Left kidney (tissue), 1 donor: ENCODE measurements at regions not wholly inside any gene's neighbourhood (a gene's known extent, or its start where the extent isn't known, plus 50 kb on each side); places are given as distances from the start of the nearest gene placed in this dataset.

ENCODE experiments used
- DNase-seq: peaks from one replicate; pipeline ENCODE4 v3.0.0-alpha.2; 2013

DNA sequence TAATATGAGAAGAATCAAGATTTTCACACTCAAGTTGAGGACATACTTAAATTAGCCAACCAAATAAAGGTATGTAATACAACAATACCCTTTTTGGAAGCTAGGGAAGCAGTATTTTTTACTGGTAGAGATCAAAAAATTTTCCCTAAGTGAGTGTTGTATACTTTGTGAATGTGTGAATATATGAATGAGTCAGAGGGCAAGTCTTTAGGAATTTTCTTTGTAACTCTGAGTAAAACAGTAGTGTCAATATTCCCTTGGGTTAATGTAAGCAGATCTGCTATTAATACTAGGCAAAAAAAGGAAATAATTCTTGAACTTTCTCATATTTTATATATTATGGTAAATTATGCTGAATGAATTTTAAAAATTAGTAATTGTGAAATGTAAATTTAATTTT is 1161.8 kb upstream of the MIR17HG start:
- DNase-seq: no peak

DNA sequence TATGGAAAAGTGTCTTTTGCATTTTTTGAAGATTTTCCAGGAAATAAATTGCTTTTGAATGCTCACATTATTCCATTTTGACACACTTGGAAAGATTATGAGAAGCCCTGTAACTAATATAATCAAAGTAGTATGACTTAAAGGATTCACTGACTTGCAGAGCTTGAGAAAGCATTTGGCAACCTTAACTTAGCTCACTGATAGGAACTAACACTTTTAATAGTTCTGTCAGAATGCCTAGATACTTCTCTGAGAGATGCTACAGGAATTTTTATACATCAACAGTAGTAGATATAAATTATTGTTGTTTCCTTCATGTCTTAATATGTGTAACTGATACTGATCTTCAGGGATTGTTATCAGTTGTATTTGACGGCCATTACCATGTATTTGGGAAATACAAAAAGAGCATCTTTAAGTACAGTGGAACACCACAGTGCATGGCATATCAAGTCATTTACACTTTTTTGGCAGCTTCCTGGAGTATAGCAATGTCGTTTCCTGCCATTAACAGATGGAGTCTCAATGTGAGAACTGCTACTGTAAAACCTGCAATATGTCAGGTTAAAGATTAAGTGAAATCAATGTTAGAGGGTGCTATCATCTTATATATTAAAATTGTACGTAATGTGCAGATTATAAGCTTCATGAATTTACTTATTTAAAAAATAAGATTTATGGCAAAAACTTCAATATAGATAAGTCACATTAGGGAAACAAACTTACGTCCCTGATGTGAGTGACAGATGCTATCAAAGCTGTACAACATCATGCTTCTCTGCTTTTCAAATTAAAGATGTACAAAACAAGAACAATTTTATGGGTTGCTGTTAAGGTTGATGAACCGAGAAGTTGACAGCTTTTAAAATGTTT is 1159.8 kb upstream of the MIR17HG start:
- DNase-seq: no peak

DNA sequence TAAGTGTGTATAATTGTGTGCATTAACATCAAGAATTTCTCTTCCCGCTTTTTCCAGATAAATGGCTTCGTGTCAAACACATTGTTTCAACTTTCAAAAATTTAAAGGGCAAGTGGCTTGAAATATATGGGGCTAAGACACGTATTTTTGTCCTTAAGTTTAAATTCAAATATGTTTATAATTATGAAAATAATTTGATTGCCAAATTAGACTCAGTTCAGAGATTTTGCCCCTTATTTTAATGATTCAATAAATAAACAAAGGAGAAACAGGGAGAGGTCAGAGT is 1159.2 kb upstream of the MIR17HG start:
- DNase-seq: no peak

DNA sequence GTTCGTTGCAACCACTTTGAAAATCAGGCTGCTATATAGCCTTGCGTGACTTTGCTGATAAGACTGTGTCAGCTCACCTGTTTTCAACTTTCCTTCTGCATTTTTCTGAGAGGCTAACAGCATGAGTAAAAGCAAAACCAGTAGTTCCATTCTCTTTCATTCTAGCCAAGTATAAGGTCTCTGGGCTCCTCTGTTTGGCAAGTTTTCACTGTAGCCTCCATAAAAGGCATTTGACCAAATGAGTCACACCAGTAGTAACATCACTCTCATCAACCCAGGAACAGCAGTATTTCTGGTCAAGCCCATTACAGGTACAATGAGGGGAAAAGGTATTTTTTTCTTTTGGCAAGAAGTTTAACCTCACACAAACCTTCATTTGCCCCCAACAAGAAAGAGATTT is 1149.8 kb upstream of the MIR17HG start:
- DNase-seq: no peak

DNA sequence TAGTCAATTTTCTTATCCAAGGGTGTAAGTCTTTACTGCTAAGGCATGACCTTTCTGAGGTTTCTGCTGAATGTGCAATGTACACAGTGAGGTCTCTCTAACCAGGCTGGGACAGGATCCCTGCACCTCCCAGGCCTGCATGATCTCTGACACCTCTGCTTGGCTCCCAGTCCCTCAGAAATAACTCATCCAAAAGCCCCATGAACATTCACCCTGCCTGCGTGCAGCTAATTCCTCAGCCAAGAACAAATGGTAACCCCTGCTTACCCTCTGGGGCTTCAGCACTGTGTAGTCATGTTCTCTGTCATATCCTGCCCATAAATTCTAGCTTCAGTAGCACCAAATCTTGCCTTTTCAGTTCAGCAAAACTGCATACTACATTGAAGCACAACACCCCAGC is 1146.3 kb upstream of the MIR17HG start:
- peak; percentile 14 for DNase-seq

DNA sequence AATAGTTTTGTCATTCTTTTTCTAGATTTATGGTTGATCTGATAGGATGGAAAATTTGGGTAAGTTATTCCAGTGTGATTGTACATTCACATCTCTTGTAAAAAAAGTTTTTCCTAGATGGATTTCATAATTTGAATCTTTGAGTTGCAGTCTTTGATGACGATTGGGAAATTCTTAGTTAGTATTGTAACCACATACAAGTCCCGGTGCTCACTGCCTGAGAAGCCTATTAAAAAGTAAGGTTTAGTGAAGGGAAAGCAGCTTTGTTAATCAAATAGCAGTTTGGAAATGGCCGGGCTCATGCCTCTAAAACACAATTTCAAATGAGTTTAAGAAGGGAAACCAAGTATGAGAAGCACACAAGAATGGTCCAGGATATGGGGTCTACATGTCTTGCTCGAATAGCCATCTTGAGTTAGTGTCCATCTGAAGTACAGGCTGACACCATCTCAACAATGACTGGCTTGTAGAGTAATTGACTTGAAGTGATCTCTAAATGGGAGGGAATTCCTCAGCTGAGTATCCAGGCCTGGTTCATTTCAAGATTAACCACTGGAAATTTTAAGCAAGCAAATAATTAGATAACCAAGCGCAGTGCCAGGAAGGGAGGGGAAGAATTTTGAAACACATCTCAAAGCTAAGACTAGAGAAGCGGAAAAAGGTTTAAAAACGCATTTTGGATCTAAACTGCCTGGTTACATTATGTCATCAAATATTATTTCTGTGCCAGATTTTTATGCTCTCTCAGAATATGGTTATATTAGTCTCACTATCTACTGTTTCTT is 1145.6 kb upstream of the MIR17HG start:
- no peak for DNase-seq

DNA sequence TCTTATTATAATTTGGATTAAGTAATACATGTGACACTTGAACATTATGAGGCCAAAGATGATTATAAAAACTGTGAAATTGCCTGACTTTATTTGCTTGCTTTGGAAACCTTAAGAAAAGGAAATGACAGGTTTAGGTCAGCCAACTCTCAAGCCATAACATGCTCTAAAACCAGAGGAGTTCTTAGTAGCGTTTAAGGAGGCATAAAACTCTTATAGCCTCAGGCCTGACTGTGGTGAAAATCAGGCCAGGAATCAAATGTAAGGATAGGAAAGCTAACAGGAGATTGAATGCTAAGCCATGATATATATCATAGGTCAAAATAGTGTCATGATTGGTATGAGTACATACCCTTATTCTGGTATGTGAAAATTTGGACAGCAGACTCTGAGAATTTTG is 1142.4 kb upstream of the MIR17HG start:
- no peak for DNase-seq

DNA sequence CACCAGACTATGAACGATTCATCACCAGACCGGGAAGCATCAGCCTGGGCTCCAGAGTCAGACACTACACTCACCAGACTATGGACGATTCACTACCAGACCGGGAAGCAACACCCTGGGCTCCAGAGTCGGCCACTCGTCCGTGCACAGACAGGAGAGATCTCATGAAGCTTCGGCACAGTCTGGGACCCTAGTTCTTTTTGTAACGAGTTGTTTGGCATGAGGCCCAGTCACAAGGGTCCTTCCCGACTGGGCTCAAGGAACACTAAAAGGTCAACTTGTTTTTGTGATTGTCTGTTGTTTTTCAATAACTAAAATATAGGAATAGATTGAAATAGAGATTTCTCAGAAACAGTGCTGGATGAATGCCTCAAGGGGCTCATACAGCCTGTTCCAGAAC is 1141.6 kb upstream of the MIR17HG start:
- no peak for DNase-seq

DNA sequence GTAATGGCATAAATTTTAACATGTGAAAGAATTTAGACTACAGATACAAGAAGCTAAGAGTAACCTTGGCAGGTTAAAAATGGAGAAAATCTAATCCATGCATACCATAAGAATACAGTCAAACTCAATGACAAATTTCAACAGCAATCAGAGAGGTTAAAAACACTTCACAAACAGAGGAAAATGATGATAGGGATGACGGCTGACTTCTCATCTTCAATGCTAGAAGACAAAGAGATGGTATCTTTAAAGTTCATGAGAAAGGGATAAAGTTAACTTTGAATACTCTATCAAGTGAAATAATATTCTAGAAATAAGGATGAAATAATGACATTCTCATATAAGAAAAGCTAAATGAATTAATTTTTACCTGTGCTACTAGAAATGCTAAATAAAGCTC is 1130.2 kb upstream of the MIR17HG start:
- no peak for DNase-seq

DNA sequence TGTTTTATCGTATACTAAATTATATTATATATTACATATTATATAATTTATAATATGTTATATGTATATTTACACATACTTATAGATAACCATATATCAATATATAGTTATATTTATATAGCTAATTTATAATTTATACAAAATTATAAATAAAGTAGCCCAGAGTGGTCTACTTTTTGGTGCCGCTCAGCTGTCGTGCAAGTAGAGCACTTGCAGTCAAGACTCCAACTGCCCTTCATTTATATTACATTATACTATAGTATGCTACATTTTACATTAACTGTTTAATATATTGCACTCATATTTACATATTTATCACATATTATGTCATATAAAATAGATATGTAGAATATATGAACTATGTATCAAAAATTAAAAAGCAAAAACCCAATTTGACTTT is 1124.7 kb upstream of the MIR17HG start:
- no peak for DNase-seq

DNA sequence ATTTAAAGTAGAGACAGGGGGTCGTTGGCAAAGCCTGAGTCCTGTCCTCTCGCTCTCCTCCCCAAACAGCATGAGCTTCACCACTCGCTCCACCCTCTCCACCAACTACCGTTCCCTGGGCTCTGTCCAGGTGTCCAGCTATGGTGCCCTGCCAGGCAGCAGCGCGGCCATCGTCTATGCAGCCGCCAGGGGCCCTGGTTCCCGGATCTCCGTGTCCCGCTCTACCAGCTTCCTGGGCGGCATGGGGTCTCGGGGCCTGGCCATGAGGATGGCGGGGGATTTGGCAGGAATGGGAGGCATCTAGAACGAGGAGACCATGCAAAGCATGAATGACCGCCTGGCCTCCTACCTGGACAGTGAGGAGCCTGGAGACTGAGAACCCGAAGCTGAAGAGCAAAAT is 1117.2 kb upstream of the MIR17HG start:
- DNase-seq: no peak

DNA sequence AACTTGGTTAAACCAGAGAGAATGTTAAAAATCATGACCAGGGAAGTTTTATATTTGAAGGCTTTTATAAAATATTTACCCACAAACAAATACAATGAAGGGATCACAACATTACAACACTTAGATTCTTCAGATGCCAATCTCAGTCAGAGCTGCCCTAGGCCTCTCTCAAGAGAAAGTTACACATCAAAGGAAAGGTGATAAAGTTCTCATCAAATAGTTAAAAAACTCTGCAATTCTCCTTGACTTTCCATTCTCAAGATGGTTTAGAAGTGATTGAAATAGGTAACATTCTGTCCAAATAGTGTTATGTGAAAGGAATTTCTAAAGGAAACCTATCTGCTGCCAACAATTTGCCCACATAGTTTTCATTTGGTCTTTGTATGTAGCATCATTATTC is 1115.2 kb upstream of the MIR17HG start:
- DNase-seq: no peak

DNA sequence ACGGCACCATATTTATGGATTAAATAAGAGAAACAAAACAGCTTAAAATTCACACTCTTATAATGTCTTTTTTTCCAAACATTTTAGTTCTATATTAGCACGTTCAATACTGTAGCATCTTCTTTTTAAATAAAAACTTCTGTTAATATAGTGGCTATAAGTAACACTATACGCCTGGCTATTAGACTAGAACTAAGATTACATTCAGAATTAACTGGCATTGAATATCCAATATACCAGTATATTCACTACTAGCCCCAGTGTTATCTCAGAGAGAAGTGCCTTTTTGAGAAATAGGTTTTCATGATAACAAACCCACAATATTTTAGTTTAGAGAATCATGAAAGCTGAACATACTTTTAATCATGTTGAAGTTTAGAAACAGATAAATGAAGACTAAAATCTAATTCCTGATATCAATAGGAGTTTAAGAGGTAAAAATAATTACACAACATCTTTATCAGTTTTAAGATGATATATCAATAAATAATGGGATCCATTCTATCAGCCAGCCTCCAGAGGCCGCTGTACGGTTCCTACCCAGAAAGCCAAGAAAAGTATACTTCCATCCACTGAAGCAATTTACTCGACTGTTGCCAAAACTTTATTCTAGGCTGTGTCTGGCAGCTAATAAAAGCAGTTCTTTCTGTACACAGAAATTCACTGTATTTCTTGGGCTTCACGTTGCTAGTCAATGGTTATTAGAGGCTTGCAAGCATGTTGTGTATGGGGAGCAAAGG is 1113.4 kb upstream of the MIR17HG start:
- no peak for DNase-seq

DNA sequence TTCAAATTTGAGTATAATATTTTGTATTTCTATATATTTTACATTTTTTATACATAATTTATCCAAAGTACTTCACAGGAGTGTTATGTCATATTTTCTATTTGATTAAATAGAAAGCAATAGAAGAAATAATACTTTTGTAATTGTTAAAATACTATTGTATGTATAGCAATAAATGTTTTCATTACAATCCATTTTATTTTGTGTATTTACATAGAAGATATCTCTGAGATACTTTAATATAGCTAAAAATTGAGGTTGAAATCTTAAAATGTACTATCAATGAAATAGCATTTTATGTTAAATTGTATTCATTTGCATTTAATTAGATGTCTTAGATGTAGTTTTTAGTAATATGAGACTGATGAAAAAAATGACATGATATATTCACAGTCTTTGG is 1109.6 kb upstream of the MIR17HG start:
- DNase-seq: no peak

DNA sequence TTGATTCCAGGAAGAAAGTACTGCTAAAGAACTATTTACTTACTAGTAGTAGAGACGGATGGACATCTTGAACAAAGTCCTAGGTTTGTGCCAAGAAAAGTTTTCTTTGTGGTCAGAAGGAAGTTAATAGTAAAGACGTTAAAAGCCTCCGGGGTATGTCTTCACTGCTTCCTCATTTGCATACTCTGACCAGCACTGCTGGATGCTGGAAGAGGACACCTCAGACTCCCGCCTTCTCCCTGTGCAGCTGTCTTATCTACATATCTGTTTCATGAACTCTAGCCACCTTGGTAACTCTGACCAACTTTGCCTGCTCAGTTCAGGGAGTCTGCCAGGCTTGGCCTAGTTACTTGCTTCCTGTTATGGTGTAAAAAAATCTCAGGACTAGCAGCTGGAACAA is 1109.1 kb upstream of the MIR17HG start:
- DNase-seq: peak; percentile 7

DNA sequence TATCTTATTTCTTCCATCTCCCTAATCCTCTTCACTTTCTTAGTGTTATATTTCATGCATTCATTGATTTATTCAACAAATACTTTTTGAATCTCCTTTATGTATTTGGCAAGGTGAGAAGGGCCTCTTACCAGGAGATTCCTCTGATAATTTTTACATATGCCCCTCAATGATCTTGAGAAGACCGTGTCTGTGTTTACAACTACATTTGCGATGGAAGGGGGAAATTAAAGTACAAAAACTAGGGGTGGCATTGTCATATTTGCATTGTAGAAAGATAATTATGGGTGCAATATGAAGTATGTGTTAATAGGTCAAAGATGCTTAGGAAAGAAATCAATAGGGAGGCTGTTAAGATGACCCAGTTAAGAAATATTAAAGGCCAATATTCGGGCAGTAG is 1108.4 kb upstream of the MIR17HG start:
- DNase-seq: no peak

DNA sequence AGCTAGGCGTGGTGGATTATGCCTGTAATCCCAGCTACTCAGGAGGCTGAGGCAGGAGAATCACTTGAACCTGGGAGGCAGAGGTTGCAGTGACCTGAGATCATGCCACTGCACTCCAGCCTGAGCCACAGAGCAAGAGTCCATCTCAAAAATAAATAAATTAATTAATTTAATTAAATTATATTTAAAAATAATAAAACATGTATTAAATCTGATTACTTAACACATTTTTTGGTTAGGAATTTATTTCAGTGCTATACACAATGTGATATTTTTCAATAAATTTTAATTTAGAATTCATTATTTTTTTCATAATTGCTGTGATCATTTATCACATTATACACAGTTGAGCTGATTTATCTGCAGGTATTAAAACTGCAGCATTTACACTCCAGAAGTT is 1101.5 kb upstream of the MIR17HG start:
- no peak for DNase-seq

DNA sequence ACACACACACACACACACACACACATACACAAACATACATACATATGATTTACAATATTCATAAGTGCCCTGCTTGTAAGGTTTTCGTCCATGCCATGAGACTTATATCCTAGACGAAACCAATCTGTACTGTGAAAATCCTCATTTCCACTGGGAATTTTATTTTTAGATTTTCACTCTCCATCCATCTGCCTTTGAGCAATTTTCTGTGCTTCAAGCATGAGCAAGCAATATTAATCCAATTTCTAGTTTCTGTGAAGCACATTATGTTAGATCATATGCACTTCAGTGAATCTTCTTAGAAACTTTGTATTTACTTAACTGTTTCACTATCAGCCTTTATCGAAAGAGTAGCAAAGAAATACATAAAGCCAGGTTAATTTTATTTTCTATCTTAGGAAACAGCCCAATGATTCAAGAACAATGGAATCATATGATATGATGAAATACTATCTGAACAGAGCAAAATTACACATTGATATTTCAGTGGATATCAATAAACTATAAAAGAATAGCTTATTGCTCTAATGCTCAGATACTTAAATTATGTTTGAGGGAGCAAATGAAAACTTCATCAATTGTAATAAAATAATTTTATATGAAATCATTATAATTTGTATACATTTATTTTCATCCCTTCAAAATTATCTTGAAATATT is 1100.7 kb upstream of the MIR17HG start:
- DNase-seq: no peak

DNA sequence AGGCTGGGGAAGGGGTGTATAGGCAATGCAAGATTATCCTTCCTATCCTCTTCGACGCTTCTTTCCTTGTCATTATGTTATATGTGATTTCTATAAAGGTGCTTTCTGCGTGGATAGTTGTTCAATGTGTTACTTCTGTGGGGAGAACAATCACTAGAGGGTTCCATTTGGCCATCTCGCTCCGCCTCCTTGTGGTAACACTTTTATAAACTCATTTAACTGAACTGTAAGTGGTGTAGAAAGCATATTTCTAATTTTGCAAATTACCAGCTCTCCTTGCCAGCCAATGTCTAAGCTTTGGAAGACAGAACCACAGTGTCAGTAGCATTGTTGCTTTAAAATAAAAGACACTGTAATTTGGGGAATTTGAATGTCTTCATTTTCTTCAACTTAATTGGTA is 1093.7 kb upstream of the MIR17HG start:
- no peak for DNase-seq

DNA sequence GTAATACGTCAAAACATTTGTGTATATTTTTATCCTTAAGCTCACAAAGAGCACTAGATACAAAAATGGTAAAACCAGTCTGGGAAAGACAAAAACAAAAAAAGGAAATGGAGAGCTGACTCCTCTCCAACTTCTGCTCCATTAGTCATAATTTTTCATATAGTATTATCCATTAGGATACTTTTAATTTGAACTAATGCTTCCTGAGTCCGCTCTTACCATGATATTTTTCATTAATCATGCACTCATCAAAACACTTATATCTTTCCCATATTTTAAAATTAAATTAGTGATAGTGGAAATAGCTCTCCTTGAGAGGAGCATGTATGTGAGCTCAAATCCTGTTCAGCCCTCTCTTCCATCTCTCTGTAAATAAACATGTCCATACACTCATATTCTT is 1093.0 kb upstream of the MIR17HG start:
- DNase-seq: no peak

DNA sequence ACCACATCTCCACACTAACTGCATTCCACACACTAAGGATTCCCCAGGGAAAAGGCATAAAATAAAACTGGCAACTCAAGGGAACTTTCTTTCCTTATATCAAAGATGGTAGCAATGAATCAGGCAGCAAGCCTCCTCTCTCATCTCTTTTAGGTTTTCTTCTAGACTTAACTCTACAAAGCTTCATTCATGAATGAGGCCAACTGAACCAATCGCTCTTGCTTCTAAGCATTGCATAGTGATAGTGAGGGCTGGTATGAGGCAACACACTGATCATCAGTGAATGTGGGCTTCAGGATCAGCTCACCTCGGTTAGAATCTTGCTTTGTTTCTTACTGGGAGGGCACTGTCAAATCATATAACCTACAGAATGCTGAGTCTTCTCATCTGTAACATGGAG is 1090.7 kb upstream of the MIR17HG start:
- DNase-seq: no peak

DNA sequence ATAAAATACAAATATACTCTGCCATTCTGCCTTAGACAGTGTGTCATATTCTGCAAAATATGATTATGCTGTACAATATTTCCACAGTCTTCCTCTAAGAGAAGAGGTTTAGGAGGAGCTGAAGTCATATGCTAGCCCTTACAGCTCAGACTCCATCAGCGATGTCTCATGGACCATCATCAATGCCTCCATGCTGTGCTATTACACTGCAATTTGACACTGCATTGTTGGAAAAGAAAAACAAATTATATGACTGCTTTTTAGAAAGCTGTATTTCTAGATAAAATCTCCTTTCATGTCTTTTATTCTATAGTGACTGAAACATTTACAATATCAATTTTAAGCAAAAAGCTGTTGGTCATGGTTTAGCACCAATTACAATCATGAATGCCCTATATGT is 1089.4 kb upstream of the MIR17HG start:
- DNase-seq: no peak

DNA sequence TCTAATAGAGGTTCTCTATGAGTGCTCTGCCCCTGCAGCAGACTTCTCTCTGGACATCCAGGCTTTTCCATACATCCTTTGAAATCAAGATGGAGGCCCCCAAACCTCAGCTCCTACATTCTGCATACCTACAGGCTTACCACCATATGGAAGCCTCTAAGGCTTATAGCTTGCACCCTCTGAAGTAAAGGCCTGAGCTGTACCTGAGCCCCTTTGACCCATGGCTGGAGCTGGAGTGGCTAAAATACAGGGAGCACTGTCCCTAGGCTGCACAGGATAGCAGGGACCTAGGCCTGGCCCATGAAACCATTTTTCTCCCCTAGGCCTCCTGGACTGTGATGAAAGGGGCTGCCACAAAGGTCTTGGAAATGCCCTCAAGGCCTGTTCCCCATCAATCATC is 1086.1 kb upstream of the MIR17HG start:
- no peak for DNase-seq
